SK-N-SH (cell line): ENCODE measurements at regions not wholly inside any gene's neighbourhood (a gene's known extent, or its start where the extent isn't known, plus 50 kb on each side); places are given as distances from the start of the nearest gene placed in this dataset.

ENCODE experiments used
- CTCF ChIA-PET: fragments of 300-600, 350-600 bp; formaldehyde crosslinking; extraction: SDS; loops from one replicate; lab custom pipeline; 2021; lab: Yijun Ruan, JAX
- POLR2A ChIA-PET: fragments of 350-600 bp; sonication (Branson Sonifier 250); formaldehyde crosslinking; extraction: SDS; loops from one replicate; lab custom pipeline; 2020; ENCODE audit warnings: antibody characterized with exemption, inconsistent platforms; lab: Yijun Ruan, JAX
- DNase-seq: peaks from one replicate; pipeline ENCODE4 v3.0.0; 2012
- H2AFZ ChIP-seq: fragments of 200-600 bp; sonication (generic); 2 replicates; pipeline ENCODE4 v1.8.1; 2016; ENCODE audit warnings: antibody characterized with exemption, mild to moderate bottlenecking, low read depth
- H3F3A ChIP-seq: fragments of 200-600 bp; sonication (generic); replicated peaks from 2 replicates; pipeline ENCODE3; 2016; ENCODE audit warnings: antibody characterized with exemption, mild to moderate bottlenecking; ENCODE audit not compliant: insufficient read depth
- H3K27ac ChIP-seq, 2 experiments: fragments of 200-500 bp in 1 of 2; fragments of 200-600 bp in 1 of 2; sonication (Bioruptor generic) in 1 of 2; sonication (generic), shearing (Covaris generic) in 1 of 2; 2 replicates each; pipeline versions ENCODE4 v1.5.1 to v1.6.1; 2014 to 2016; ENCODE audit warnings: low read depth in 2 of 2, inconsistent platforms in 1 of 2, low read length in 1 of 2, mild to moderate bottlenecking in 1 of 2, mixed read lengths in 1 of 2
- H3K27me3 ChIP-seq: fragments of 200-600 bp; sonication (generic), shearing (Covaris generic); 2 replicates; pipeline ENCODE4 v1.6.1; 2016; ENCODE audit warnings: mixed run types; ENCODE audit not compliant: insufficient read depth
- H3K36me3 ChIP-seq, 2 experiments: fragments of 200-500 bp in 1 of 2; fragments of 200-600 bp in 1 of 2; sonication (Bioruptor generic) in 1 of 2; sonication (generic) in 1 of 2; replicated peaks in 1 of 2; 2 replicates each; pipeline versions ENCODE3 to v1.5.1; 2014 to 2016; ENCODE audit warnings: low read length in 1 of 2, mild to moderate bottlenecking in 1 of 2; ENCODE audit not compliant: insufficient read depth in 2 of 2, control insufficient read depth in 1 of 2
- H3K4me1 ChIP-seq, 2 experiments: fragments of 200-500 bp in 1 of 2; fragments of 200-600 bp in 1 of 2; sonication (Bioruptor generic) in 1 of 2; sonication (generic), shearing (Covaris generic) in 1 of 2; 2 replicates each; pipeline versions ENCODE4 v1.5.1 to v1.6.1; 2014 to 2016; ENCODE audit warnings: low read depth in 1 of 2, low read length in 1 of 2, mixed run types in 1 of 2; ENCODE audit not compliant: insufficient read depth in 2 of 2, control insufficient read depth in 1 of 2
- H3K4me2 ChIP-seq: fragments of 200-600 bp; sonication (generic), shearing (Covaris generic); 2 replicates; pipeline ENCODE4 v1.6.1; 2017; ENCODE audit warnings: mixed run types
- H3K4me3 ChIP-seq, 2 experiments: fragments of 200-500 bp in 1 of 2; fragments of 200-600 bp in 1 of 2; sonication (Bioruptor generic) in 1 of 2; sonication (generic), shearing (Covaris generic) in 1 of 2; 2 replicates each; pipeline versions ENCODE4 v1.5.1 to v1.8.1; 2014 to 2016; ENCODE audit warnings: low read depth in 2 of 2, inconsistent platforms in 1 of 2, low read length in 1 of 2, mild to moderate bottlenecking in 1 of 2, mixed read lengths in 1 of 2, moderate library complexity in 1 of 2
- H3K79me2 ChIP-seq: fragments of 200-600 bp; sonication (generic); 2 replicates; pipeline ENCODE4 v1.8.1; 2017; ENCODE audit warnings: mild to moderate bottlenecking; ENCODE audit not compliant: insufficient read depth
- H3K9ac ChIP-seq: fragments of 200-600 bp; sonication (generic); 2 replicates; pipeline ENCODE4 v1.6.1; 2017; ENCODE audit warnings: mixed run types
- H3K9me2 ChIP-seq: fragments of 200-600 bp; sonication (generic); 2 replicates; pipeline ENCODE4 v1.6.1; 2017; ENCODE audit warnings: mixed run types
- H3K9me3 ChIP-seq: fragments of 200-600 bp; sonication (generic); 2 replicates; pipeline ENCODE4 v1.6.1; 2017; ENCODE audit warnings: mixed run types, mild to moderate bottlenecking, moderate library complexity
- H4K20me1 ChIP-seq: fragments of 200-600 bp; sonication (generic); 2 replicates; pipeline ENCODE4 v1.6.1; 2017; ENCODE audit warnings: mild to moderate bottlenecking, mixed run types; ENCODE audit not compliant: insufficient read depth
- EZH2phosphoT487 ChIP-seq: fragments of 200-600 bp; sonication (generic); IDR thresholded peaks from 2 replicates; pipeline ENCODE4 v1.6.1; 2017; ENCODE audit warnings: low read depth, mixed run types, mild to moderate bottlenecking, antibody characterized with exemption, moderate library complexity, borderline replicate concordance
- FOXM1 ChIP-seq: IDR thresholded peaks from 2 replicates; pipeline ENCODE4 v1.4.0; 2012; ENCODE audit warnings: low read depth, mild to moderate bottlenecking
- GABPA ChIP-seq: IDR thresholded peaks from 2 replicates; pipeline ENCODE4 v1.4.0; 2012; ENCODE audit warnings: low read depth, mild to moderate bottlenecking
- MEF2A ChIP-seq: IDR thresholded peaks from 2 replicates; pipeline ENCODE4 v1.4.0; 2012; ENCODE audit warnings: low read depth, borderline replicate concordance
- RXRA ChIP-seq: IDR thresholded peaks from 2 replicates; pipeline ENCODE4 v1.4.0; 2012; ENCODE audit warnings: low read depth, mild to moderate bottlenecking, borderline replicate concordance
- TAF1 ChIP-seq: IDR thresholded peaks from 2 replicates; pipeline ENCODE4 v1.6.1; 2012; ENCODE audit warnings: low read depth, mild to moderate bottlenecking, low read length, moderate library complexity, borderline replicate concordance
- TCF12 ChIP-seq: IDR thresholded peaks from 2 replicates; pipeline ENCODE4 v1.4.0; 2012
- TEAD4 ChIP-seq: IDR thresholded peaks from 2 replicates; pipeline ENCODE4 v1.4.0; 2012; ENCODE audit warnings: mild to moderate bottlenecking, borderline replicate concordance; ENCODE audit not compliant: insufficient read depth
- WGBS: methylation state at CpG from one replicate; pipeline ENCODE4 v1.1.6; 2017; ENCODE audit warnings: low lambda C conversion rate; 5-methylcytosine and 5-hydroxymethylcytosine counted together
- TF ChIP-seq, protein P1 (sequence below): IDR thresholded peaks from 2 replicates; pipeline ENCODE4 v1.4.0; 2012; ENCODE audit warnings: low read depth, borderline replicate concordance
- TF ChIP-seq, protein P2 (sequence below): IDR thresholded peaks from 2 replicates; pipeline ENCODE4; 2012

DNA sequence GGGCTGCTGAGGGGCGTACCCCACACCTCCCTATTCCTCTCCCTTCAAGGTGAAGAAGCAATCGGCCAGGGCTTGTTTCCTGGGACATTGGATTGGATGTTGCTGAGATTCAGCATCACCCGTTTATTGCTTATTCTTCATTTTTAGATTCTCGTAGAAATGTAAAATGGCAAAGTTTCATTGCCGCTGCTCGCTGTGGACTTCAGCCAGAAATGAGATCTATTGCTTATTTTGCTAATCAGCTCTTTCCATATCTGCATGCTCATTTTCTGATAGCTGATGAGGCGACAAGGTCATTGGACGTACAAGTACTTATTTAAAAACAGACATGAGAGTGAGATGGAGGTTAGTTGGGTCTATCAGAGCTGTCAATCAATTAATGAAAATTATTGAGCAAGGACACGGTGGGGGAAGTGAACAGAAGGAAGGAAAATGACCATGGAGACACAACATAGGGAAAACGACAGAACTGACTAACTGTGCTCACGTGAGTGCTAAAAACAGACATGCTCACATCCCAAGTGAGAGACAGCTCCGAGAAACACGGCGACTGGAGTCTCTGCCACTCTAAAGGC is 471.2 kb downstream of the NR2F2 start:
- TF ChIP-seq, protein P1, sequence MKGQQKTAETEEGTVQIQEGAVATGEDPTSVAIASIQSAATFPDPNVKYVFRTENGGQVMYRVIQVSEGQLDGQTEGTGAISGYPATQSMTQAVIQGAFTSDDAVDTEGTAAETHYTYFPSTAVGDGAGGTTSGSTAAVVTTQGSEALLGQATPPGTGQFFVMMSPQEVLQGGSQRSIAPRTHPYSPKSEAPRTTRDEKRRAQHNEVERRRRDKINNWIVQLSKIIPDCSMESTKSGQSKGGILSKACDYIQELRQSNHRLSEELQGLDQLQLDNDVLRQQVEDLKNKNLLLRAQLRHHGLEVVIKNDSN: no peak
- no peak for TF ChIP-seq TAF1
- WGBS: 13% methylated on average over 14 of the region's 14 CpGs

DNA sequence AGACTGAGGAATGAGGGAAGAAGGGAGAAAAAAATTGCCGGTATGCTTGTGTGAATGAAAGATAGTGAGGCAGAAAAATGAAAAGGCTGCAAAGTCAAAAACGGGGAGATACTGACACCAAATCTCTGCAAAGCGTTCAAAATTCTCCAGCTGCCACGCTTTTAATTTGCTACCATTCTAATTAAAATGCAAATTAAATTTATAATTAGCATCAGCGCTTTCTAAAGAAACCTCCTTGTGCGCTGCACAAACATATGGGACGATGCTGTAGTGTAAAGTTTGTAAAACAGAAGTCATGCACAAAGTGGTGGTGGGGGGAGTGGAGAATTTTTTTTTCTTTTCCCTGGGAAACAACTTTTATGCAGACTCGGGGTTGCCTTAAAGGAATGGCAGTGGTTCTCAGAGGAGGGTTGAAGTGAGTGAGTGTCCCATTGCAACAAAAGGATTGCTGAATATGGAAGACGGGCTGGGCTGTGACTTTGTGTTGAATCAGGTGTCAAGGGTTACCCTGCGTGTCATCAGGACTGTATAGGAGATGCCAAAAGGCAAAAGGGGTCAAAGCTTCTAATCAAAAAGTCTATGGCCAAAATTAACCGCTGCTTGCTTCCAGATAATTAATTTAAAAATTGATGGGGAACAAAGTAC is 472.2 kb downstream of the NR2F2 start:
- H3K27me3 ChIP-seq: no peaks in the 10 kb centered on the region
- no peak overlapping the region for H3K4me2 ChIP-seq
- no peak overlapping the region for H3K27ac ChIP-seq
- no peak overlapping the region for H3K9ac ChIP-seq
- no peaks in the 10 kb centered on the region for H3K36me3 ChIP-seq
- 14% methylated on average over 11 of the region's 11 CpGs for WGBS
- H3K4me3 ChIP-seq: no peak overlapping the region
- H3F3A ChIP-seq: no peaks in the 10 kb centered on the region
- TF ChIP-seq TCF12: no peak
- no peak for TF ChIP-seq EZH2phosphoT487
- no peak for TF ChIP-seq GABPA
- TF ChIP-seq MEF2A: no peak
- no peak for TF ChIP-seq FOXM1
- no peak for TF ChIP-seq TEAD4
- H3K79me2 ChIP-seq: no peaks in the 10 kb centered on the region
- no peak for DNase-seq
- H3K9me3 ChIP-seq: no peaks in the 10 kb centered on the region
- H4K20me1 ChIP-seq: no peaks in the 10 kb centered on the region
- CTCF ChIA-PET: no interaction called here
- POLR2A ChIA-PET: no interaction called here
- no peaks in the 10 kb centered on the region for H3K9me2 ChIP-seq
- H3K4me1 ChIP-seq: no peaks in the 10 kb centered on the region
- H2AFZ ChIP-seq: no peak overlapping the region

More for the DNA sequence above, 471.2 kb downstream of the NR2F2 start:
- no peak overlapping the region for H3K4me3 ChIP-seq
- no peaks in the 10 kb centered on the region for H3K4me1 ChIP-seq
- no peak overlapping the region for H3K27ac ChIP-seq
- no peaks in the 10 kb centered on the region for H4K20me1 ChIP-seq
- no peaks in the 10 kb centered on the region for H3K27me3 ChIP-seq
- no peak overlapping the region for H3K9ac ChIP-seq
- H2AFZ ChIP-seq: no peak overlapping the region
- DNase-seq: no peak
- no peaks in the 10 kb centered on the region for H3K36me3 ChIP-seq
- H3F3A ChIP-seq: no peaks in the 10 kb centered on the region
- H3K4me2 ChIP-seq: no peak overlapping the region
- H3K9me2 ChIP-seq: no peaks in the 10 kb centered on the region
- CTCF ChIA-PET: no interaction called here
- H3K79me2 ChIP-seq: no peaks in the 10 kb centered on the region
- POLR2A ChIA-PET: no interaction called here
- no peaks in the 10 kb centered on the region for H3K9me3 ChIP-seq

DNA sequence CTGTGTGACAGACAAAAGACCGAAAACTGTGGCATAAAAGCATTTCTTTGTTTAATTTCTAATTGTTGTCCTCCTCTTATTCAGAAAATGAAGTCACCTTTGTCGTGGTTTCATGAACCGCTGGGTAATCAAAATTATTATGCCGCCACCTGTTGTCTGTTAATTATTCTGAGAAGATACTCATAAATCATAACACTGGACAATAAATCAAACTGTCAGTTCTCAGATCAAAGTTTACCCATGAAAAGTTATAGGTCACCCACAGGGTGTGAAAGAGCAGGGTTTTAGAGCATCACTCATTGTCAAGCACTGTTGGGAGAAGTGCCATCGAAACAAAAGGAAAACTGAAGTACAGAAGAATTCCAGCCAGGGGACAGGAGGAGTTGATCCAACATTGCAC is 474.3 kb downstream of the NR2F2 start:
- H4K20me1 ChIP-seq: no peaks in the 10 kb centered on the region
- no peak overlapping the region for H3K4me2 ChIP-seq
- TF ChIP-seq, protein P2, sequence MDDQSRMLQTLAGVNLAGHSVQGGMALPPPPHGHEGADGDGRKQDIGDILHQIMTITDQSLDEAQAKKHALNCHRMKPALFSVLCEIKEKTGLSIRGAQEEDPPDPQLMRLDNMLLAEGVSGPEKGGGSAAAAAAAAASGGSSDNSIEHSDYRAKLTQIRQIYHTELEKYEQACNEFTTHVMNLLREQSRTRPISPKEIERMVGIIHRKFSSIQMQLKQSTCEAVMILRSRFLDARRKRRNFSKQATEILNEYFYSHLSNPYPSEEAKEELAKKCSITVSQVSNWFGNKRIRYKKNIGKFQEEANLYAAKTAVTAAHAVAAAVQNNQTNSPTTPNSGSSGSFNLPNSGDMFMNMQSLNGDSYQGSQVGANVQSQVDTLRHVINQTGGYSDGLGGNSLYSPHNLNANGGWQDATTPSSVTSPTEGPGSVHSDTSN: no peak
- no peak for TF ChIP-seq RXRA
- CTCF ChIA-PET: interaction anchor here (0.9 kb wide), 1 partner anchor 8 kb away, joined by 3 read pairs; no protein-coding TSS in a partner anchor
- no peaks in the 10 kb centered on the region for H3K36me3 ChIP-seq
- no peaks in the 10 kb centered on the region for H3K79me2 ChIP-seq
- H3F3A ChIP-seq: no peaks in the 10 kb centered on the region
- POLR2A ChIA-PET: no interaction called here
- H3K4me3 ChIP-seq: no peak overlapping the region
- H3K9me2 ChIP-seq: no peaks in the 10 kb centered on the region
- no peaks in the 10 kb centered on the region for H3K27me3 ChIP-seq
- H3K27ac ChIP-seq: no peak overlapping the region
- no peak overlapping the region for H3K9ac ChIP-seq
- H3K9me3 ChIP-seq: no peaks in the 10 kb centered on the region
- 1% methylated on average over 5 of the region's 5 CpGs for WGBS
- DNase-seq: no peak
- H2AFZ ChIP-seq: no peak overlapping the region
- H3K4me1 ChIP-seq: no peaks in the 10 kb centered on the region
